GM12878 (cell line): ENCODE measurements at regions not wholly inside any gene's neighbourhood (a gene's known extent, or its start where the extent isn't known, plus 50 kb on each side); places are given as distances from the start of the nearest gene placed in this dataset.

ENCODE experiments used
- ATAC-seq: fragments of 200-7000 bp; cut with Tn5 transposase; 3 replicates; pipeline ENCODE4 v1.9.1; 2020; ENCODE audit warnings: mild to moderate bottlenecking, moderate library complexity
- BruUV-seq: library from RNA; stranded (reverse); fragments of 400-500 nt; replicated peaks from 2 replicates; lab custom pipeline; 2021; lab: Mats Ljungman, UMichigan
- CTCF ChIA-PET: fragments of 300-600 bp; sonication (Branson Sonifier 250); formaldehyde crosslinking; extraction: SDS; loops from one replicate; lab custom pipeline; 2021; ENCODE audit warnings: inconsistent platforms; lab: Yijun Ruan, JAX
- POLR2A ChIA-PET: fragments of 350-600 bp; formaldehyde crosslinking; extraction: SDS; loops from one replicate; lab custom pipeline; 2021; ENCODE audit warnings: inconsistent platforms; lab: Charles Lee
- RAD21 ChIA-PET: fragments of 300-600 bp; sonication (Branson Sonifier 250); formaldehyde crosslinking; loops from one replicate; lab custom pipeline; 2023; ENCODE audit warnings: antibody characterized with exemption; ENCODE audit not compliant: unreplicated experiment; lab: Charles Lee
- SMC1A ChIA-PET: fragments of 300-600 bp; sonication (Branson Sonifier 250); formaldehyde crosslinking; loops from one replicate; lab custom pipeline; 2023; ENCODE audit not compliant: unreplicated experiment, uncharacterized antibody; lab: Charles Lee
- DNase-seq: peaks from one replicate; pipeline ENCODE4 v3.0.0-alpha.2; 2011; ENCODE audit warnings: low read depth, low spot score
- FAIRE-seq: peaks from 3 replicates; lab custom pipeline; 2011; peaks lifted over from hg19 to GRCh38; lab: Jason Lieb, UNC
- H2AFZ ChIP-seq: 2 replicates; pipeline ENCODE4 v1.6.0; 2011; ENCODE audit warnings: low read depth, low read length, control low read depth; ENCODE audit not compliant: control insufficient read depth
- H3K27ac ChIP-seq: 2 replicates; pipeline ENCODE4 v1.5.1; 2011; ENCODE audit warnings: control low read depth; ENCODE audit not compliant: control insufficient read depth, insufficient read depth
- H3K27me3 ChIP-seq, 2 experiments: replicated peaks in 1 of 2; 2 replicates each; pipeline versions ENCODE4 v1.6.0 to v1.6.1; 2011; ENCODE audit warnings: low read length in 1 of 2; ENCODE audit not compliant: control insufficient read depth in 2 of 2, insufficient read depth in 2 of 2
- H3K36me3 ChIP-seq, 2 experiments: 2 replicates each; pipeline ENCODE4 v1.5.1; 2011; ENCODE audit warnings: low read length in 1 of 2; ENCODE audit not compliant: control insufficient read depth in 2 of 2, insufficient read depth in 2 of 2
- H3K4me1 ChIP-seq: 2 replicates; pipeline ENCODE4 v1.6.1; 2011; ENCODE audit warnings: mild to moderate bottlenecking, low read length, moderate library complexity, mixed read lengths; ENCODE audit not compliant: control insufficient read depth, insufficient read depth
- H3K4me2 ChIP-seq: 2 replicates; pipeline ENCODE4 v1.6.0; 2011; ENCODE audit warnings: control low read depth; ENCODE audit not compliant: control insufficient read depth, insufficient read depth
- H3K4me3 ChIP-seq: fragments of 200-600 bp; sonication (generic); 2 replicates; pipeline ENCODE4 v1.5.1; 2016
- H3K79me2 ChIP-seq: 2 replicates; pipeline ENCODE4 v1.6.0; 2011; ENCODE audit warnings: low read length; ENCODE audit not compliant: control insufficient read depth, insufficient read depth
- H3K9ac ChIP-seq: 2 replicates; pipeline ENCODE4 v1.8.0; 2011; ENCODE audit warnings: low read length, control low read depth, mixed read lengths; ENCODE audit not compliant: control insufficient read depth, insufficient read depth
- H3K9me3 ChIP-seq: replicated peaks from 3 replicates; pipeline ENCODE4 v1.5.1; 2011; ENCODE audit warnings: mild to moderate bottlenecking, low read length; ENCODE audit not compliant: control insufficient read depth, insufficient read depth
- H4K20me1 ChIP-seq: 2 replicates; pipeline ENCODE4 v1.6.0; 2011; ENCODE audit not compliant: control insufficient read depth, insufficient read depth
- CBX5 ChIP-seq: sonication (generic); IDR thresholded peaks from 2 replicates; pipeline ENCODE4 v1.6.1; 2016; ENCODE audit warnings: low read depth, moderate library complexity, mild to moderate bottlenecking, inconsistent platforms
- EZH2 ChIP-seq: IDR thresholded peaks from 2 replicates; pipeline ENCODE4 v1.6.1; 2012; ENCODE audit warnings: low read depth, mild to moderate bottlenecking, control low read depth, inconsistent platforms, low read length, borderline replicate concordance; ENCODE audit not compliant: control insufficient read depth
- JUND ChIP-seq: IDR thresholded peaks from 2 replicates; pipeline ENCODE4 v1.6.1; 2012; ENCODE audit warnings: low read depth, mild to moderate bottlenecking, low read length, improper control_type of control experiment, moderate library complexity
- KLF5 ChIP-seq: fragments of 450-650 bp; IDR thresholded peaks from 2 replicates; pipeline ENCODE4 v1.6.1; 2014; ENCODE audit warnings: mild to moderate bottlenecking; ENCODE audit not compliant: partially characterized antibody
- NFYB ChIP-seq: IDR thresholded peaks from 2 replicates; pipeline ENCODE4 v1.6.1; 2011; ENCODE audit warnings: low read depth, mild to moderate bottlenecking, low read length, improper control_type of control experiment, moderate library complexity; ENCODE audit not compliant: insufficient read depth
- NKRF ChIP-seq: fragments of 450-650 bp; conservative IDR thresholded peaks from 2 replicates; pipeline ENCODE4 v1.6.1; 2017; ENCODE audit warnings: mild to moderate bottlenecking, moderate library complexity
- RFX5 ChIP-seq: IDR thresholded peaks from 2 replicates; pipeline ENCODE4 v1.6.1; 2011; ENCODE audit warnings: low read depth, low read length, improper control_type of control experiment
- TCF3 ChIP-seq: IDR thresholded peaks from 2 replicates; pipeline ENCODE4 v1.6.1; 2012; ENCODE audit warnings: low read depth, mild to moderate bottlenecking, low read length, borderline replicate concordance; ENCODE audit not compliant: insufficient read depth
- ZBTB33 ChIP-seq: fragments of 450-650 bp; IDR thresholded peaks from 2 replicates; pipeline ENCODE4 v1.6.1; 2017; ENCODE audit warnings: mild to moderate bottlenecking
- ZNF217 ChIP-seq: fragments of 450-650 bp; IDR thresholded peaks from 2 replicates; pipeline ENCODE4 v1.6.1; 2017; ENCODE audit warnings: antibody characterized with exemption, mild to moderate bottlenecking
- ZNF592 ChIP-seq: fragments of 450-650 bp; IDR thresholded peaks from 2 replicates; pipeline ENCODE4 v1.6.1; 2017; ENCODE audit warnings: mild to moderate bottlenecking, moderate library complexity
- WGBS: methylation state at CpG from one replicate; pipeline ENCODE4 v1.1.6; 2016; ENCODE audit warnings: low lambda C conversion rate; ENCODE audit not compliant: insufficient replicate concordance, insufficient coverage; ENCODE audit errors: missing lambda C conversion rate; 5-methylcytosine and 5-hydroxymethylcytosine counted together
- in situ Hi-C: fragments of 300-500 bp; cut with MboI; formaldehyde crosslinking; loops from 9 replicates; pipeline ENCODE4 v1.14.3; 2018; ENCODE audit warnings: mixed read lengths
- intact Hi-C: fragments of 100-400 bp; cut with micrococcal nuclease; formaldehyde crosslinking; loops from one replicate; pipeline ENCODE4 v1.14.2; 2022; ENCODE audit not compliant: unreplicated experiment
- TF ChIP-seq, protein P1 (sequence below): IDR thresholded peaks from 2 replicates; pipeline ENCODE4 v1.6.1; 2011; ENCODE audit warnings: low read depth, mild to moderate bottlenecking, low read length, moderate library complexity, borderline replicate concordance; ENCODE audit errors: extremely low read depth

DNA sequence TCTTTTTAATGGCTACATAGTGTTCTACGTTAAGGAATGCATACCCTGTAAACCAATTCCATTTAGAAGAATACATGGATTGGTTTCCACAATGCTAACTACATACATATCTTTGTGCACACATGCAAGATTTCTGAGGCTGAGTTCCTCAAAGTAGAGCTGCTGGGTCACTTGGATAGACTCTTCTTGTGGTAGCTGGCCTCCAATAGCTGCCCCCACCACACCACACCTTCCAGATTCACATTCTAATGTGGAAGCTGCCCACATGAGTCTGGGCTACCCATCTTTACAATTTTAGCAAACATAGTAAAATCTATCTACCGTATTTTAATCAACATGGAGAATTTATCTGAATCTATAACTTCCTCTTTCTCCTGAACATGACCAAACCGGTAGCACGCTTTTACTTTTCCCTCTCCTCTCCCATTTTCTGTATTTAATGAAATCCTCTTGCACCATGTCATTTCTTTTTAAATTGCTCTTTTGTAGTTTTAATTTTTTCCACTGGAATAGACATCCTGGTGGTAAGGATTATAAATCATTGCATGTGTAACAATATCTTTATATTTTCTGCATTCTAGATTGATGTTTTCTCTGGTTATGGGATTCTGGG, 74.7 kb upstream of the CITED2 start:
- no peak for TF ChIP-seq EZH2
- TF ChIP-seq ZNF217 = no peak
- TF ChIP-seq NKRF = no peak
- no peak for TF ChIP-seq NFYB
- TF ChIP-seq KLF5 = no peak
- no peak for TF ChIP-seq JUND
- TF ChIP-seq TCF3 = no peak
- TF ChIP-seq CBX5 = no peak
- TF ChIP-seq, protein P1, sequence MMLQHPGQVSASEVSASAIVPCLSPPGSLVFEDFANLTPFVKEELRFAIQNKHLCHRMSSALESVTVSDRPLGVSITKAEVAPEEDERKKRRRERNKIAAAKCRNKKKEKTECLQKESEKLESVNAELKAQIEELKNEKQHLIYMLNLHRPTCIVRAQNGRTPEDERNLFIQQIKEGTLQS = no peak
- no peak for TF ChIP-seq RFX5
- no peak for TF ChIP-seq ZBTB33
- no peak for TF ChIP-seq ZNF592
- Histone ChIP-seq H3K4me1 (peaks cover 6% of the 10 kb centered on the region; the same call in 1 of the 2 replicates), H3K27me3 (no peaks in the 10 kb centered on the region), H3K36me3 (no peaks in the 10 kb centered on the region), H3K9me3 (no peaks in the 10 kb centered on the region), H4K20me1 (no peaks in the 10 kb centered on the region), H2AFZ (no peak overlapping the region), H3K79me2 (no peaks in the 10 kb centered on the region), H3K4me2 (no peak overlapping the region), H3K27ac (no peak overlapping the region), H3K4me3 (no peak overlapping the region), H3K9ac (no peak overlapping the region)
- 79% methylated on average over 4 of the region's 4 CpGs for WGBS
- in situ Hi-C loops = no loop called here
- intact Hi-C loops = no loop called here
- ChIA-PET SMC1A (interaction anchor here (0.6 to 2.6 kb wide), 13 partner anchors 16 to 490 kb away, joined by 3 to 14 read pairs (median 4); partner anchors contain the start of gene CITED2), RAD21 (interaction anchor here (1.2 to 2.8 kb wide), 5 partner anchors 25 to 362 kb away, joined by 3 to 23 read pairs (median 5); partner anchors contain the start of gene CITED2), POLR2A (no interaction called here), CTCF (interaction anchor here (0.5 to 2.8 kb wide), 5 partner anchors 10 to 181 kb away, joined by 3 to 7 read pairs (median 4); no protein-coding TSS in a partner anchor)
- BruUV-seq = no TSS peak
- DNase-seq (no peak), FAIRE-seq (no peak), ATAC-seq (no peak; the same call in 2 of the 3 replicates)
